GM12878 (cell line): ENCODE measurements at regions not wholly inside any gene's neighbourhood (a gene's known extent, or its start where the extent isn't known, plus 50 kb on each side); places are given as distances from the start of the nearest gene placed in this dataset.

Experiments used
- ATAC-seq: fragments of 200-7000 bp; cut with Tn5 transposase; 3 replicates; pipeline ENCODE4 v1.9.1; 2020; ENCODE audit warnings: mild to moderate bottlenecking, moderate library complexity
- BruUV-seq: library from RNA; stranded (reverse); fragments of 400-500 nt; replicated peaks from 2 replicates; lab custom pipeline; 2021; lab: Mats Ljungman, UMichigan
- CTCF ChIA-PET: fragments of 300-600 bp; sonication (Branson Sonifier 250); formaldehyde crosslinking; extraction: SDS; loops from one replicate; lab custom pipeline; 2021; ENCODE audit warnings: inconsistent platforms; lab: Yijun Ruan, JAX
- POLR2A ChIA-PET: fragments of 350-600 bp; formaldehyde crosslinking; extraction: SDS; loops from one replicate; lab custom pipeline; 2021; ENCODE audit warnings: inconsistent platforms; lab: Charles Lee
- RAD21 ChIA-PET: fragments of 300-600 bp; sonication (Branson Sonifier 250); formaldehyde crosslinking; loops from one replicate; lab custom pipeline; 2023; ENCODE audit warnings: antibody characterized with exemption; ENCODE audit not compliant: unreplicated experiment; lab: Charles Lee
- SMC1A ChIA-PET: fragments of 300-600 bp; sonication (Branson Sonifier 250); formaldehyde crosslinking; loops from one replicate; lab custom pipeline; 2023; ENCODE audit not compliant: unreplicated experiment, uncharacterized antibody; lab: Charles Lee
- DNase-seq: peaks from one replicate; pipeline ENCODE4 v3.0.0-alpha.2; 2011; ENCODE audit warnings: low read depth, low spot score
- FAIRE-seq: peaks from 3 replicates; lab custom pipeline; 2011; peaks lifted over from hg19 to GRCh38; lab: Jason Lieb, UNC
- H2AFZ ChIP-seq: 2 replicates; pipeline ENCODE4 v1.6.0; 2011; ENCODE audit warnings: low read depth, low read length, control low read depth; ENCODE audit not compliant: control insufficient read depth
- H3K27ac ChIP-seq: 2 replicates; pipeline ENCODE4 v1.5.1; 2011; ENCODE audit warnings: control low read depth; ENCODE audit not compliant: control insufficient read depth, insufficient read depth
- H3K27me3 ChIP-seq, 2 experiments: replicated peaks in 1 of 2; 2 replicates each; pipeline versions ENCODE4 v1.6.0 to v1.6.1; 2011; ENCODE audit warnings: low read length in 1 of 2; ENCODE audit not compliant: control insufficient read depth in 2 of 2, insufficient read depth in 2 of 2
- H3K36me3 ChIP-seq, 2 experiments: 2 replicates each; pipeline ENCODE4 v1.5.1; 2011; ENCODE audit warnings: low read length in 1 of 2; ENCODE audit not compliant: control insufficient read depth in 2 of 2, insufficient read depth in 2 of 2
- H3K4me1 ChIP-seq: 2 replicates; pipeline ENCODE4 v1.6.1; 2011; ENCODE audit warnings: mild to moderate bottlenecking, low read length, moderate library complexity, mixed read lengths; ENCODE audit not compliant: control insufficient read depth, insufficient read depth
- H3K4me2 ChIP-seq: 2 replicates; pipeline ENCODE4 v1.6.0; 2011; ENCODE audit warnings: control low read depth; ENCODE audit not compliant: control insufficient read depth, insufficient read depth
- H3K4me3 ChIP-seq: fragments of 200-600 bp; sonication (generic); 2 replicates; pipeline ENCODE4 v1.5.1; 2016
- H3K79me2 ChIP-seq: 2 replicates; pipeline ENCODE4 v1.6.0; 2011; ENCODE audit warnings: low read length; ENCODE audit not compliant: control insufficient read depth, insufficient read depth
- H3K9ac ChIP-seq: 2 replicates; pipeline ENCODE4 v1.8.0; 2011; ENCODE audit warnings: low read length, control low read depth, mixed read lengths; ENCODE audit not compliant: control insufficient read depth, insufficient read depth
- H3K9me3 ChIP-seq: replicated peaks from 3 replicates; pipeline ENCODE4 v1.5.1; 2011; ENCODE audit warnings: mild to moderate bottlenecking, low read length; ENCODE audit not compliant: control insufficient read depth, insufficient read depth
- H4K20me1 ChIP-seq: 2 replicates; pipeline ENCODE4 v1.6.0; 2011; ENCODE audit not compliant: control insufficient read depth, insufficient read depth
- BCL3 ChIP-seq: IDR thresholded peaks from 2 replicates; pipeline ENCODE4 v1.6.1; 2011; ENCODE audit warnings: borderline replicate concordance, low read depth, mild to moderate bottlenecking, moderate library complexity, low read length; ENCODE audit not compliant: insufficient read depth, poor library complexity, severe bottlenecking
- CREM ChIP-seq: IDR thresholded peaks from 2 replicates; pipeline ENCODE4 v1.6.1; 2014; ENCODE audit warnings: antibody characterized with exemption, low read depth
- E2F8 ChIP-seq: fragments of 450-650 bp; IDR thresholded peaks from 2 replicates; pipeline ENCODE4 v1.6.1; 2018; ENCODE audit warnings: mild to moderate bottlenecking, low read depth, moderate library complexity; ENCODE audit not compliant: partially characterized antibody
- JUNB ChIP-seq: IDR thresholded peaks from 2 replicates; pipeline ENCODE4 v1.6.1; 2016; ENCODE audit warnings: antibody characterized with exemption, mild to moderate bottlenecking
- POLR2A ChIP-seq: IDR thresholded peaks from 2 replicates; pipeline ENCODE4 v1.6.1; 2011; ENCODE audit warnings: low read depth, mild to moderate bottlenecking, low read length
- SMAD5 ChIP-seq: IDR thresholded peaks from 2 replicates; pipeline ENCODE4 v1.6.1; 2016; ENCODE audit warnings: antibody characterized with exemption, low read depth
- SRF ChIP-seq, 2 experiments: IDR thresholded peaks; 2 replicates each; pipeline ENCODE4 v1.6.1; 2011; ENCODE audit warnings: low read depth in 2 of 2, low read length in 2 of 2, mild to moderate bottlenecking in 1 of 2, moderate library complexity in 1 of 2
- STAT3 ChIP-seq: IDR thresholded peaks from 2 replicates; pipeline ENCODE4 v1.6.1; 2011; ENCODE audit warnings: low read depth, low read length, improper control_type of control experiment
- YBX1 ChIP-seq: fragments of 450-650 bp; IDR thresholded peaks from 2 replicates; pipeline ENCODE4 v1.6.1; 2016; ENCODE audit warnings: antibody characterized with exemption
- ZNF274 ChIP-seq: IDR thresholded peaks from one replicate; pipeline ENCODE4 v1.8.0; 2011; ENCODE audit not compliant: insufficient read length, insufficient read depth
- ZNF384 ChIP-seq: IDR thresholded peaks from 2 replicates; pipeline ENCODE4 v1.6.1; 2012; ENCODE audit warnings: low read depth, mild to moderate bottlenecking, low read length, improper control_type of control experiment, borderline replicate concordance
- WGBS: methylation state at CpG from one replicate; pipeline ENCODE4 v1.1.6; 2016; ENCODE audit warnings: low lambda C conversion rate; ENCODE audit not compliant: insufficient replicate concordance, insufficient coverage; ENCODE audit errors: missing lambda C conversion rate; 5-methylcytosine and 5-hydroxymethylcytosine counted together
- in situ Hi-C: fragments of 300-500 bp; cut with MboI; formaldehyde crosslinking; loops from 9 replicates; pipeline ENCODE4 v1.14.3; 2018; ENCODE audit warnings: mixed read lengths
- intact Hi-C: fragments of 100-400 bp; cut with micrococcal nuclease; formaldehyde crosslinking; loops from one replicate; pipeline ENCODE4 v1.14.2; 2022; ENCODE audit not compliant: unreplicated experiment
- TF ChIP-seq, protein P1 (sequence below): fragments of 150-350 bp; IDR thresholded peaks from 2 replicates; pipeline ENCODE4 v1.6.1; 2014; ENCODE audit warnings: mild to moderate bottlenecking, low read depth, low read length
- TF ChIP-seq, protein P2 (sequence below): fragments of 450-650 bp; formaldehyde crosslinking; IDR thresholded peaks from 2 replicates; pipeline ENCODE4 v1.4.0; 2022; ENCODE audit warnings: mild to moderate bottlenecking, moderate library complexity

DNA sequence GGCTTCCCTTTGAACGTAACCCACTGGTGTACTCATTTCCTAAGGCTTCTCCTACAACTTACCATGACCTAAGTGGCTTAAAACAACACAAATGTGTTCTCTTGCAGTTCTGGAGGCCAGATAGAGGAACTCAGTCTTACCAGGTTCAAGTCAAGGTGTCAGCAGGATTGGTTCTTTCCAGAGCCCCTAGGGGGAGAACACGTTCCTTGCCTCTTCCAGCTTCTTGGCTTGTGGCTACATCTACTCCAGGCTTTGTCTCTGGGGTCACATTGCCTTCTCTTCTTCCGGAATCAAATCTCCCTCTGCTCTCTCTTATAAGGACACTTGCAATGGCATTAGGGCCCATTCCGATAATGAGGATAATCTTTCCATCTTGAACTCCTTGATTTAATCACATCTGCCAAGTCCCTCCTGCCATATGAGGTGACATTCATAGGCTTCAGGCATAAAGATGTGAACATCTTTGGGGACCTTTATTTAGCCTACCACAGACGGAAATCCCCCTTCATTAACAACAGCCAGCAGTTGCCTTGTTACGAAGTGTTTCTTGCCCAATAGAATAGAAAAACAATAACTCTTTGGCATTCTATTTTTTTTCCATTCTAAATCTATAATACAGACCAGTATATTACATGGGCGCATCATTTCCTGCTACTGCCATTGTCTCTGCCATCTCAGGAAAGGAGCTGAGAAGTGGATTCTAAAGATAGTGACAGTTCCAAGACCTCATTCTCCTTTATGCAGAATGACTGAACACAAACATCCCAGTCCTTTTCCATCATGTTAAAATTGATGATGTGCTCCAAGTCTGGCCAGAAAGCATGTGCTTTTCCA is 362.0 kb downstream of the ZNF521 start (continued):
- TF ChIP-seq ZNF274, result no peak

- H2AFZ ChIP-seq, result no peak overlapping the region
- no peak overlapping the region for H3K27ac ChIP-seq
- ChIA-PET RAD21 (no interaction called here), POLR2A (no interaction called here), CTCF (no interaction called here), SMC1A (interaction anchor here (1.2 kb wide), 1 partner anchor 12 kb away, joined by 3 read pairs; no protein-coding TSS in a partner anchor)
- no peaks in the 10 kb centered on the region for H3K27me3 ChIP-seq
- no peaks in the 10 kb centered on the region for H3K79me2 ChIP-seq
- in situ Hi-C loops, result no loop called here
- no peaks in the 10 kb centered on the region; the same call in 1 of the 2 replicates for H3K4me1 ChIP-seq
- ATAC-seq, result no peak
- no peaks in the 10 kb centered on the region for H4K20me1 ChIP-seq
- no peaks in the 10 kb centered on the region for H3K36me3 ChIP-seq
- no TSS peak for BruUV-seq
- H3K4me2 ChIP-seq, result no peak overlapping the region
- no peak overlapping the region for H3K4me3 ChIP-seq
- intact Hi-C loops, result no loop called here
- WGBS, result 34% methylated on average over 5 of the region's 5 CpGs
- DNase-seq, result no peak
- no peaks in the 10 kb centered on the region for H3K9me3 ChIP-seq
- H3K9ac ChIP-seq, result no peak overlapping the region
- FAIRE-seq, result no peak
- TF ChIP-seq SMAD5 (no peak), STAT3 (no peak), E2F8 (no peak), YBX1 (no peak), POLR2A (no peak), ZNF384 (no peak), SRF (IDR thresholded peaks at IDR 0.05; ENCODE audit: low read depth in 2 of 2, low read length in 2 of 2) (no peak), CREM (no peak), JUNB (no peak), BCL3 (no peak)
- TF ChIP-seq, protein P1, sequence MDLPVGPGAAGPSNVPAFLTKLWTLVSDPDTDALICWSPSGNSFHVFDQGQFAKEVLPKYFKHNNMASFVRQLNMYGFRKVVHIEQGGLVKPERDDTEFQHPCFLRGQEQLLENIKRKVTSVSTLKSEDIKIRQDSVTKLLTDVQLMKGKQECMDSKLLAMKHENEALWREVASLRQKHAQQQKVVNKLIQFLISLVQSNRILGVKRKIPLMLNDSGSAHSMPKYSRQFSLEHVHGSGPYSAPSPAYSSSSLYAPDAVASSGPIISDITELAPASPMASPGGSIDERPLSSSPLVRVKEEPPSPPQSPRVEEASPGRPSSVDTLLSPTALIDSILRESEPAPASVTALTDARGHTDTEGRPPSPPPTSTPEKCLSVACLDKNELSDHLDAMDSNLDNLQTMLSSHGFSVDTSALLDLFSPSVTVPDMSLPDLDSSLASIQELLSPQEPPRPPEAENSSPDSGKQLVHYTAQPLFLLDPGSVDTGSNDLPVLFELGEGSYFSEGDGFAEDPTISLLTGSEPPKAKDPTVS, result no peak
- TF ChIP-seq, protein P2, sequence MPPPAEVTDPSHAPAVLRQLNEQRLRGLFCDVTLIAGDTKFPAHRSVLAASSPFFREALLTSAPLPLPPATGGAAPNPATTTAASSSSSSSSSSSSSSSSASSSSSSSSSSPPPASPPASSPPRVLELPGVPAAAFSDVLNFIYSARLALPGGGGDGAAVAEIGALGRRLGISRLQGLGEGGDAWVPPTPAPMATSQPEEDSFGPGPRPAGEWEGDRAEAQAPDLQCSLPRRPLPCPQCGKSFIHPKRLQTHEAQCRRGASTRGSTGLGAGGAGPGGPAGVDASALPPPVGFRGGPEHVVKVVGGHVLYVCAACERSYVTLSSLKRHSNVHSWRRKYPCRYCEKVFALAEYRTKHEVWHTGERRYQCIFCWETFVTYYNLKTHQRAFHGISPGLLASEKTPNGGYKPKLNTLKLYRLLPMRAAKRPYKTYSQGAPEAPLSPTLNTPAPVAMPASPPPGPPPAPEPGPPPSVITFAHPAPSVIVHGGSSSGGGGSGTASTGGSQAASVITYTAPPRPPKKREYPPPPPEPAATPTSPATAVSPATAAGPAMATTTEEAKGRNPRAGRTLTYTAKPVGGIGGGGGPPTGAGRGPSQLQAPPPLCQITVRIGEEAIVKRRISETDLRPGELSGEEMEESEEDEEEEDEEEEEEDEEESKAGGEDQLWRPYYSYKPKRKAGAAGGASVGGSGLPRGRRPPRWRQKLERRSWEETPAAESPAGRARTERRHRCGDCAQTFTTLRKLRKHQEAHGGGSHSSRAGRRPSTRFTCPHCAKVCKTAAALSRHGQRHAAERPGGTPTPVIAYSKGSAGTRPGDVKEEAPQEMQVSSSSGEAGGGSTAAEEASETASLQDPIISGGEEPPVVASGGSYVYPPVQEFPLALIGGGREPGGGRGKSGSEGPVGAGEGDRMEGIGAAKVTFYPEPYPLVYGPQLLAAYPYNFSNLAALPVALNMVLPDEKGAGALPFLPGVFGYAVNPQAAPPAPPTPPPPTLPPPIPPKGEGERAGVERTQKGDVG (CRISPR knock-in tag), result no peak
These were observed 361.3 kb downstream of the ZNF521 start for GRCh38 chr18:24990671-24991134.
